HAP-1 (cell line): ENCODE measurements at regions not wholly inside any gene's neighbourhood (a gene's known extent, or its start where the extent isn't known, plus 50 kb on each side); places are given as distances from the start of the nearest gene placed in this dataset.

ENCODE experiments used
- DNase-seq, 2 experiments: peaks; one replicate each; pipeline ENCODE4 v3.0.0-alpha.2; 2016 to 2020; ENCODE audit warnings: low spot score in 2 of 2
- H3K27me3 ChIP-seq: fragments of 250-450 bp; sonication (Bioruptor Pico); 2 replicates; pipeline ENCODE4 v1.5.1; 2020; ENCODE audit warnings: low read depth, mild to moderate bottlenecking, moderate library complexity
- H3K36me3 ChIP-seq: fragments of 250-450 bp; sonication (Bioruptor Pico); replicated peaks from 2 replicates; pipeline ENCODE4 v1.5.1; 2020; ENCODE audit warnings: mild to moderate bottlenecking
- H3K4me1 ChIP-seq: fragments of 250-450 bp; sonication (Bioruptor Pico); 2 replicates; pipeline ENCODE4 v1.5.1; 2020; ENCODE audit warnings: mild to moderate bottlenecking
- H3K4me3 ChIP-seq: fragments of 250-450 bp; sonication (Bioruptor Pico); 2 replicates; pipeline ENCODE4 v1.5.1; 2020; ENCODE audit warnings: mild to moderate bottlenecking, moderate library complexity
- H3K9me3 ChIP-seq: fragments of 250-450 bp; sonication (Bioruptor Pico); 2 replicates; pipeline ENCODE4 v1.5.1; 2020; ENCODE audit warnings: mild to moderate bottlenecking, moderate library complexity
- in situ Hi-C: fragments of 300-500 bp; cut with MboI; formaldehyde crosslinking; loops from 3 replicates; pipeline ENCODE4 v1.14.3; 2020; ENCODE audit warnings: low sequenced_read_pairs, inconsistent platforms, mixed read lengths

DNA sequence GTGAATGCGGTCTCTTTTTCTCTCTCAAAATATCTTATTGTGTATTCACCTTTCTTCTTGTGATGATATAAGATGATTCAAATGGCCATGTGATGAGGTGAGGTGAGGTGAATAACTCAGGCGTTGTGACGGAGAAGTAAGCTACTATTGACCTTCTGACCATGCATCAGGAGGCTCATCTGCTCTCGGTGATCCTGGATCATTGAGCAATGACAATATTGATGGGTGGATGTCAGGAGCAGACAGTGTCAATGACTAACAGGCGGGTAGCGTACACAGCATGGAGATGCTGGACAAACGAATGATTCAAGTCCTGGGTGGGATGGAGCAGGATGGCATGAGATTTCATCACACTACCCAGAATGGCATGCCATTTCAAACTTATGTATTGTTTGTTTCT is 119.6 kb downstream of the PXDC1 start:
- no peak overlapping the region for H3K4me3 ChIP-seq
- in situ Hi-C loops, result no loop called here
- H3K4me1 ChIP-seq, result no peaks in the 10 kb centered on the region
- DNase-seq, result no peak
- H3K36me3 ChIP-seq, result no peaks in the 10 kb centered on the region
- no peaks in the 10 kb centered on the region for H3K9me3 ChIP-seq
- H3K27me3 ChIP-seq, result no peaks in the 10 kb centered on the region

DNA sequence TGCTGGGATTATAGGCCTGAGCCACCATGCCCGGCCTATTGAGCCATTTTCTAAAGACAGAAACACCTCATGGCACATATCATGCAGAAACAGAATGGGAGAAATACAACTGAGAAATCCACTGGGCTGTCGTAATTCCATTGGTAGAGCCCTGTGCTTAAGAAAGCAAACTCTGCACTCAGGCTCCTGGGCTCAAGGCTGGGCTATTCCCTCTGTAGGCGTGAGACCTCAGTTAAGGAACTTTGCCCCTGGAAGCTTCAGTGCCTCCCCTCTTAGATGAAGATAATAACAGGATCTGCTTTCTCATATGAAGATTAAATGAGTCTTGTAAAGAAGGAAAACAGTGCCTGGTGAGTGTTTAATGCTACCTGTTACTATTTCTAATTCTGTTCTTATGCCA is 120.3 kb downstream of the PXDC1 start:
- Histone ChIP-seq H3K27me3 (no peaks in the 10 kb centered on the region), H3K9me3 (no peaks in the 10 kb centered on the region), H3K36me3 (no peaks in the 10 kb centered on the region), H3K4me3 (no peak overlapping the region), H3K4me1 (no peaks in the 10 kb centered on the region)
- DNase-seq, result no peak
- in situ Hi-C loops, result no loop called here

DNA sequence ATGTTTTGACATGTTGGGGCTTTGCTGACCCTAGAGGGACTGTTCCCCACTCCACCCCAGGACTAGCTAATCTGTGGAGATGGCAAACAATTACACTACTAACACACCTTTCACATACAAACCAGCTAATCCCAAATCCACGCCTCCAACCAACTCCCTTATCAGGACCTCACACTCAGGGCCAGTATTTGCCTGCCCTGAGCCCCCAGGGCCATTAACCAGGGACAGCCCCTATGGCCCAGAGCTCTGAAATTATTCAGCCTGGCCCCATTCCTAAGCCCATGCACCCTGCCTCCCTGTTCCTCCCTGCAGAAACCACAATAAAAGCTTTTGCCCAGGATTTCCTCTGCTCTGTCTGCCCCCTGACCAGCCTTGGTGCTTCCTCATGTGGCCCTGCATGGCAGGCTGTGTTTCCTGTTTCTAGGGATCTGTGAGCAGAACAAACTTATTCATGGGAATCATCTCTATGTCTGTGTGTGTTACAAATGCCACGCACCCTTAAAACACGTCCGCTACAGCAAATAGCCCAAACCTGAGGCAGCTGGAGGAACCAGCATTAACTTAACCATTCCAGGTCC is 121.2 kb downstream of the PXDC1 start:
- Histone ChIP-seq H3K4me3 (no peak overlapping the region), H3K36me3 (no peaks in the 10 kb centered on the region), H3K4me1 (no peaks in the 10 kb centered on the region), H3K9me3 (no peaks in the 10 kb centered on the region), H3K27me3 (no peaks in the 10 kb centered on the region)
- DNase-seq, result no peak
- in situ Hi-C loops, result no loop called here

DNA sequence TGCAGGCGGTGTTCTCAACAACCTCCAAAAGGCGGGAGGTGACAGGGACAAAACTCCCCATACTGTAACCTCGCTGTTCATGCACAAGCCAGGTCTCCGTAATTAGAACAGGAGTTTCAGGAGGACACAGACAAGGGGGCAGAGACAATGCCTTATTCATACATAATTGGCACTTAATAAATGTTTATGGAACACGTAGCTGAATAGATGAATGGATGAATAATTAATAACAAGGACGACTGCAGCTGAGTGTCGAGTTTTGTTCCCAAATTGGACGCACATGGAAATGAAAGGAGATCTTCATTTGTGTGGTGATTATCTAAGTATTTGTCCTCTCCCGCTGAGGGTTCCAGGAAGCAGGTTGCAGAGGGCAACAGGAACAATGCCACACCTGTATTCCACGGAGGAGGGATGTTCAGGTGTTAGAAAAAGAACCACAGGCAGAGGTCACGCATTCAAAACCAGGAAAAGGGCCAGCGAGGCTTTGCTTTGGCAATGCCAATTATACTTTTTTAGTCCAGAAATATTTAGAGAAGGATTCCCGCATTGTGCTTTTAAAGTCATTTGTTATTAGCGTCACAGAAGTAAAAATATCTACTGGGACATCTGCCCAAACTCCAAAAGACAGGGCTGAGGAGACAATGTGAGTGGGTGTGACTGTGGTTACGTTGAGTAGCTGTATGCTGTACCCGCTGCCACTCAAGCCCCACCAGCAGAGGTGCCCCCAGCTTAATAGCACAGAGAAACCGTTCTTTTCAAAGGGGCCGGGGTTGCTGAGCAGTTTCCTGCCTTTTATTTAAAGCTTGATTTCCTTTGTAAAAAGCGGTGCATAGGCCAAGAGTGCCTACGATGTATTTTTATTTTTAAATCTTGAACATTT is 123.3 kb downstream of the PXDC1 start:
- in situ Hi-C loops, result no loop called here
- Histone ChIP-seq H3K36me3 (no peaks in the 10 kb centered on the region), H3K4me1 (no peaks in the 10 kb centered on the region), H3K9me3 (no peaks in the 10 kb centered on the region), H3K27me3 (no peaks in the 10 kb centered on the region), H3K4me3 (no peak overlapping the region)
- DNase-seq, result no peak

DNA sequence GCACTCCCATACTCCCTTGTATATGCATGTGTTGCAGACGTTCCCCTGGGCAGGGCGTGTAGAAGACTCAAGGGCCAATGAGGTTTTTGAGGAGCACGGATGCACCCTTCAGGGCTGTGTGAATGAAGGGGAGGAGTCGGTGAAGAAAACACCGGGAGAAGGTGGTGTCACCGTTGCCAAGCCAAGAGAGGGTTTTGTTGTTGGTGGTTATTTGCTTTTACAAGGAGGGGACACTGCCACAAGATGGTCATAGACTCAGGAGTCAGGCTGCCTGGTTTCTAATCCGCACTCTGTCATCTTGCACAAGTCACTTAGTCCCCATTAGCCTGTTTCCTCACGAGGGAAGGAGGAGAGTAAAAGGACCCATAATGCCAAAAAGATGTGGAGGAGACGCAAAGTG is 124.0 kb downstream of the PXDC1 start:
- H3K4me1 ChIP-seq, result no peaks in the 10 kb centered on the region
- no peaks in the 10 kb centered on the region for H3K27me3 ChIP-seq
- H3K36me3 ChIP-seq, result no peaks in the 10 kb centered on the region
- H3K4me3 ChIP-seq, result no peak overlapping the region
- in situ Hi-C loops, result no loop called here
- no peak for DNase-seq
- H3K9me3 ChIP-seq, result no peaks in the 10 kb centered on the region

DNA sequence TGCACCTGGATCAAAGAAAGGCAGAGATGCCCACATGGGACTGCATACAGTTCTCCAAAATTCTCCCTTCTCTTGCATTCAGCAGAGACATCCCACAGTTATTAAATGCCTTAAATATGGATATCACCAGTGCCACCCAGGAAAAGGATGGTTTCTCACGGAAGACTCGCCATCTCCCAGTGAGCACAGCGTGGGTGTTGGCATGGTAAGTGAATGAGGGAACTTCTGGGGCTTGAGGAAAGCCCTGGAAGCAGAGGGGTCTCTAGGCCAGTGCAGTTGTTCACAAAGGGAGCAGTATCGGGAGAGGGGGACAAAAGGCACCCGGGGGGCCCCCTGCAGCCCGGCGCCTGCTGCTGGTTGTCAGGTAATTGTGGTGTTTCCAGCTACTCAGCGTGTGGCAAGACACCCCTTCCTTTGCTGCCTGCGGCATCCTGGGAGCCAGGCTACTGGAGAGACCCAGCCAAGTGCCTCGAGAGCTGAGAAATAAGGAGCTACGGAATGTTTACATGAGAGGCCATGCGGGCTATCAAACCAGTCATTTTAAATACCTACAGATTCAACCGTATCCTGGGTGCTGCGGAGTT is 125.4 kb downstream of the PXDC1 start:
- no peaks in the 10 kb centered on the region for H3K36me3 ChIP-seq
- H3K27me3 ChIP-seq, result no peaks in the 10 kb centered on the region
- H3K9me3 ChIP-seq, result no peaks in the 10 kb centered on the region
- DNase-seq, result no peak
- H3K4me1 ChIP-seq, result no peaks in the 10 kb centered on the region
- in situ Hi-C loops, result no loop called here
- H3K4me3 ChIP-seq, result no peak overlapping the region

DNA sequence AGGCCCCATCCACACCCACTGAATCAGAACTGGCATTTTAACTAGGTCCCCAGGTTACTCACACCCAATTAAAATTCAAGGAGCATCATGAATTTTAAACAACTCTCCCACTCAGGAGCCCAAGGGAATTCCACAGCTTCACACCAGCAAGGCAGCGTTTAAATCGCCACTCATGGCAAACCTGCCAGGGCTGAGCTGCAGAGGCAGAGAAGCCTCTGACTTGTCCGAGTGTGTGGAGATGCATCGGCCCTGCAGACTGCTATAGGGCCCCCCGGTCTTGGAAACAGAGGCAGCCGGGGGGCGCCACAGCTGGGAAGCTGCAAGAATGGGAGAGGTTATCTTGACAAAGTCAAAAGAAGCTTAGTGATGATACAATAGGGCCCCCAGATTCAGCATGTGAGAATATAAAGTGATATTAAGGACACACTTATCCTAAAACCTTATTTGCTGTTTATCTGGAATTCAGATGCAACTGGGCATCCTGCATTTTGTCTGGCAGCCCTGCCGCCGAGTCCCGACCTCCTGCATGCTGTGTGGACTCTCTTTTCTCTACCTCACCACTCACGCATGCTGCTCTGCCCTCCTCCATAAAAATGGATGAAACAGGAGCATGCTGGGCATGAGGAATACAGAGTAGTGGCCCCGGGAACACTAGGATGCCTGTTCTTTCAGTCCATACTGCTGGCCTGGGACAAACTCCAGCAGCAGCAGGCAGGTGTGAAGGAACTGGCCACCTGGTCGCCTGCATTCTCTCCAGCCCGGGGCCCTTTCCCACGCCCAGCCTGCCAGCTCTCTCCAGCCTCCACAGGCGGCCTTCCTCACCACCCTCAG is 126.1 kb downstream of the PXDC1 start:
- in situ Hi-C loops, result no loop called here
- no peaks in the 10 kb centered on the region for H3K36me3 ChIP-seq
- no peaks in the 10 kb centered on the region for H3K4me1 ChIP-seq
- DNase-seq, result no peak
- no peaks in the 10 kb centered on the region for H3K9me3 ChIP-seq
- H3K4me3 ChIP-seq, result no peak overlapping the region
- no peaks in the 10 kb centered on the region for H3K27me3 ChIP-seq

DNA sequence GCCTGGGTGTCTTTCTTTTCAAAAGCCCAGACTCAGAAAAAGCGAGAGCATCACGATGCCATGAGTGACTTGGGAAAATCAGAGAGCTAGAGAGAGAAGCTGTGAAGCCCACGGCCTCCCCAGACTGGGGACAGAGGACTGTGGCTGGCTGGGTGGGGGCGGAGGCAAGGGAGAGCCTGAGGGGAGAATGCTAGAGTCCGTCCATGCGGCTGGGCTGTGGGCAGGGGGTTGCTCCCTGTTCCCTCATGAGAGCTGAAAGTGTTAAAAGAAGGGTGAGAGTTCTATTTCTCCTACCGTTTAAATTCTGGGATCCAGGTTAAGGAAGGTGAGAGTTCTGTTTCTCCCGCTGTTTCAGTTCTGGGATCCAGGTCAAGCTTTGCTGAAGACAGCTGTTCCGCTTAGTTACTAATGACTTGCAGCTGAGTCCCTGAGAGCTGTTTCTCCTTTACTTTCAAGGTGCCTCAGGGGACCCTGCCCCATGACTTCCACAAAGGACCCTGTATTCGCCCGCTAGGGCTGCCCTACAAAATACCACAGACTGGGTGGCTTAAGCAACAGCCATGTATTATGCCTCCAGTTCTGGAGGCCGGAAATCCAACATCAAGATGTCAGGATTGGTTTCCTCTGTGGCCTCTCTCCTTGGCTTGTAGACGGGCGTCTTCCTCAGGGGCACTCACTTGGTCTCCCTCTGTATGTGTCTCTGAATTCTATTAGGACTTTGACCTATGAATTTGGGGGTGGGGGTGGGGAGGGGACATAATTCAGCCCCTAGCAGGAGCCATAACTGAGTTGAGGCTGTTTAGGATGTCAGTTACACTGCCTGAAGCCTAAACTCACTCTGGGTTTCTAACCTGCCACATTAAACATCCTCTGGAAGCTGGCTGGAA is 127.0 kb downstream of the PXDC1 start:
- no peaks in the 10 kb centered on the region for H3K27me3 ChIP-seq
- DNase-seq, result no peak
- H3K4me1 ChIP-seq, result no peaks in the 10 kb centered on the region
- in situ Hi-C loops, result no loop called here
- H3K4me3 ChIP-seq, result no peak overlapping the region
- H3K36me3 ChIP-seq, result no peaks in the 10 kb centered on the region
- no peaks in the 10 kb centered on the region for H3K9me3 ChIP-seq

DNA sequence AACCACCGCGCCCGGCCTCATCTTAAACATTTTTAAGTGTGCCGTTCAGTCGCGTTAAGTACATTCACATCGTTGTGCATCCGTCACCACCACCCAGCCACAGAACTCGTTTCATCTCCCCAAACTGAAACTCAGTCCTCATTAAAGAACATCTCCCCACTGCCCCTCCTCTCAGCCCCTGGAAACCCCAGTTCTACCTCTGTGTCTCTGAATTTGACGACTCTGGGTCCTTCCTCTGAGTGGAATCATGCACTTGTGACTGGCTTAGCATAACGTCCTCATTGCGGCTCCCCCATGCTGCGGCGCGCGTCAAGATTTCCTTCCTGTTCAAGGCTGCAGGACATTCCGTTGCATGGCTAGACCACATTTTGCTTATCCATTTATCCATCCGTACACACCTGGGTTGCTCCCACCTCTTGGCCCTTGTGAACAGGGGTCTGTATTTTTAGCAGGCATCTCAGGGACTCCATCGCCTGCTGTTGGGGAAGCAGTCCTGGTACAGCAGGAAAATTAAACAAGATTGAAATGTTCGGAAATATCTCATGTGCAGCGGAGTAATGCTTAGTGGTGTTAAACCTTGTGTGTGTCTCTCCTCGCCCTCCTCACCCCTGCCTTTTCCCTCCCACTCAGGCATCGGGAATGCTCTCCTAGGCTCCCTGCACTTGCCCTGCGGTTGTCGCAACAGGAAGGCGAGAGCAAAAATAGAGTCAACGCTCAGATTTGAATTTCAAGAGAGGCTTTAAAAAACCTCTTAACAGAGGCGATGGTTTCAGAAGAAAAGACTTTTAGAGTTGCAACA is 127.9 kb downstream of the PXDC1 start:
- Histone ChIP-seq H3K36me3 (no peaks in the 10 kb centered on the region), H3K4me3 (no peak overlapping the region), H3K27me3 (no peaks in the 10 kb centered on the region), H3K9me3 (no peaks in the 10 kb centered on the region), H3K4me1 (no peaks in the 10 kb centered on the region)
- in situ Hi-C loops, result no loop called here
- no peak for DNase-seq

DNA sequence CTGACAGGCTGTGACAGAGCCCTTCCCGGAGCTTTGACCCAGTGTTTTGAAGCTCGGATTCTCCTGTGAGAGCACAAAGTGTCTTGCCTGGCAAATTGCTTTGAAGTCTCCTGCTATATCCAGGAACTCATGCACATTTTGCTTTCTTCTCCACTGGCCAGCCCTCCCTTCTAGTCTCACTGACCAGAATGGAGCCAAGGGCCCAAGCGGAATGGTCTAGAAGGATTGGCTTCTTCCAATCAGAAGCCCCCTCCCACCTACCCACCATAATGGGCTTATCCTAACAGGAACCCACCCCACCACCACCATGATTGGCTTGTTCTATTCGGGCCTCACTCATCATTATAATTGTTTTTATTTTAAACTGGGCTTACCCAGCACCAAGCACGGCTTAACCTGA is 130.1 kb downstream of the PXDC1 start:
- DNase-seq, result no peak
- no peak overlapping the region for H3K4me3 ChIP-seq
- no peaks in the 10 kb centered on the region for H3K4me1 ChIP-seq
- no peaks in the 10 kb centered on the region for H3K36me3 ChIP-seq
- H3K9me3 ChIP-seq, result no peaks in the 10 kb centered on the region
- in situ Hi-C loops, result no loop called here
- H3K27me3 ChIP-seq, result no peaks in the 10 kb centered on the region

DNA sequence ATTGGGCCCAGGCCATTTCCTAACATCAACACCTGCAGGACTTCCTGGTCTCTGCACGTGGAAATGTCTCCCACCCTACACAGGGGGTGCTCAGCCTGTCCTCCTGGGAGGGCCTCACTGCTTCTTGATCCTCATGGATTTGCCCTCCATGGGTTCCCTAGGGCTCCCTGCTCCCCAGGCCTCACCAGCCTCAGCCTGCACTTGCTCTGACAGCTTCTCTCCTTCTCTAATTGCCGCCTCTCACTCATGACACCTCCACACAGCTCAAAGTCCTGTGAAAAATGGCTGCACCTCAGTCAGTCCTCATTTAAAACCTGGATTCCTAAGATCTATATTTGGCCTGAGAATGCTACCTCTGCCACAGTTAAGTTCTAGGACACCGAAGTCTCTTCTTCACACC is 130.6 kb downstream of the PXDC1 start:
- Histone ChIP-seq H3K27me3 (no peaks in the 10 kb centered on the region), H3K36me3 (no peaks in the 10 kb centered on the region), H3K4me3 (no peak overlapping the region), H3K9me3 (no peaks in the 10 kb centered on the region), H3K4me1 (no peaks in the 10 kb centered on the region)
- DNase-seq, result no peak
- in situ Hi-C loops, result no loop called here

DNA sequence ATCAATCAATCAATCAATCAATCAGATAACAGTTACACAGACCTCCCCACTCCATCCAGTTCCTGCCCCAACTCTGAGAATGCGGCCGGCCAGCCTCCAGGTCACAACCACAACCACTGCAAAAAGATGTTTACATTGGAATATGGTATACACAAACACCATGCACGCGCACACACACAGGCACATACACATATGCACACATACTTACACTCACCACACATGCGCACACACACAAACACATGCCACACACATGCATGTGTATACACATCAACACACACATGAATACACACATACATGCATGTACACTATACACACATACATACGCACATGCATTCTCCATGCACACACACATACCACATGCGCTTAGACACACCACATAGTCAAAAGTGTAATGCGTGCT is 131.1 kb downstream of the PXDC1 start:
- DNase-seq, result no peak
- no peaks in the 10 kb centered on the region for H3K4me1 ChIP-seq
- in situ Hi-C loops, result no loop called here
- H3K36me3 ChIP-seq, result no peaks in the 10 kb centered on the region
- H3K9me3 ChIP-seq, result no peaks in the 10 kb centered on the region
- no peaks in the 10 kb centered on the region for H3K27me3 ChIP-seq
- H3K4me3 ChIP-seq, result no peak overlapping the region
